HepG2 (cell line): ENCODE measurements at regions not wholly inside any gene's neighbourhood (a gene's known extent, or its start where the extent isn't known, plus 50 kb on each side); places are given as distances from the start of the nearest gene placed in this dataset.

Source experiments
- CTCF ChIP-seq: sonication (generic); formaldehyde crosslinking; IDR thresholded peaks from 2 replicates; pipeline ENCODE4 v1.5.0; 2020; ENCODE audit warnings: mild to moderate bottlenecking, missing genetic modification reagents, moderate library complexity
- POLR2A ChIP-seq, 2 experiments: IDR thresholded peaks; 2 replicates each; pipeline ENCODE4 v1.6.1; 2011; ENCODE audit warnings: low read depth in 2 of 2, low read length in 2 of 2, mild to moderate bottlenecking in 1 of 2, moderate library complexity in 1 of 2; ENCODE audit not compliant: insufficient read depth in 1 of 2
- TBL1XR1 ChIP-seq: fragments of 150-350 bp; IDR thresholded peaks from 2 replicates; pipeline ENCODE4 v1.6.1; 2014; ENCODE audit warnings: borderline replicate concordance, low read length; ENCODE audit not compliant: partially characterized antibody
- ZKSCAN1 ChIP-seq: fragments of 150-350 bp; IDR thresholded peaks from 2 replicates; pipeline ENCODE4 v1.6.1; 2014; ENCODE audit warnings: low read length
- ZNF10 ChIP-seq: sonication (generic); formaldehyde crosslinking; IDR thresholded peaks from 2 replicates; pipeline ENCODE4 v1.4.0; 2020; ENCODE audit warnings: mild to moderate bottlenecking, low read depth, missing genetic modification reagents, borderline replicate concordance

DNA sequence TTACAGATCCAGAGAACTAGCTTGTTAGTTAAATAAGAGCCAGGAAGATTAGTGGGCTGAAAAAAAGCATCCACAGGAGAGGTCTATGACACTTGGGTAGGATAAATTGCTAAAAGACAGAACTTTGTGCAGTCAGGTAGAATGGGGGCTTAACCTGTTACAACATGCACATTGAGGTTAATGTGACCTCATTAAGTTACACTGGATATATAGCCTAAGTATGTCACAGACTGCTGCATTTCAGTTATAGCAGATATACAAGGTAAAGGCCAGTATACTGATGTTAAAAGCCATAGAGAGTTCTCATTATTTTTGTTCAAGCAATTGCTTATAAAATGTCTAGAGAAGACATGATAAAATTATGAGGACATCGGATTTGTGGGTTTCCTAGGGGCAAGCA, 1179.9 kb upstream of the PCDH9 start:
- TF ChIP-seq POLR2A (IDR thresholded peaks at IDR 0.05; ENCODE audit: insufficient read depth in 1 of 2, low read depth in 2 of 2, low read length in 2 of 2) = no peak
- TF ChIP-seq ZNF10 (CRISPR knock-in tag) = no peak
- TF ChIP-seq CTCF = no peak
- TF ChIP-seq ZKSCAN1 = no peak
- TF ChIP-seq TBL1XR1 = no peak
